Upper lobe of left lung (tissue), 4 donors: ENCODE measurements at regions not wholly inside any gene's neighbourhood (a gene's known extent, or its start where the extent isn't known, plus 50 kb on each side); places are given as distances from the start of the nearest gene placed in this dataset.

Experiments
- POLR2A ChIP-seq, 4 donors: fragments of 450-650 bp; IDR thresholded peaks; one replicate each; pipeline ENCODE4 v1.5.1; 2016 to 2017; ENCODE audit warnings: antibody characterized with exemption in 4 of 4, mild to moderate bottlenecking in 2 of 4
- POLR2AphosphoS5 ChIP-seq, 2 donors: sonication (generic); formaldehyde crosslinking; IDR thresholded peaks; one replicate each; pipeline ENCODE4 v1.5.1; 2017; ENCODE audit warnings: antibody characterized with exemption in 2 of 2
- TF ChIP-seq, protein P1 (sequence below), 6 experiments: fragments of 450-650 bp in 4 of 6; fragments of 200-600 bp in 2 of 6; sonication (generic) in 2 of 6; IDR thresholded peaks; one replicate each; pipeline ENCODE4 v1.5.1; 2016 to 2019; ENCODE audit warnings: antibody characterized with exemption in 6 of 6

DNA sequence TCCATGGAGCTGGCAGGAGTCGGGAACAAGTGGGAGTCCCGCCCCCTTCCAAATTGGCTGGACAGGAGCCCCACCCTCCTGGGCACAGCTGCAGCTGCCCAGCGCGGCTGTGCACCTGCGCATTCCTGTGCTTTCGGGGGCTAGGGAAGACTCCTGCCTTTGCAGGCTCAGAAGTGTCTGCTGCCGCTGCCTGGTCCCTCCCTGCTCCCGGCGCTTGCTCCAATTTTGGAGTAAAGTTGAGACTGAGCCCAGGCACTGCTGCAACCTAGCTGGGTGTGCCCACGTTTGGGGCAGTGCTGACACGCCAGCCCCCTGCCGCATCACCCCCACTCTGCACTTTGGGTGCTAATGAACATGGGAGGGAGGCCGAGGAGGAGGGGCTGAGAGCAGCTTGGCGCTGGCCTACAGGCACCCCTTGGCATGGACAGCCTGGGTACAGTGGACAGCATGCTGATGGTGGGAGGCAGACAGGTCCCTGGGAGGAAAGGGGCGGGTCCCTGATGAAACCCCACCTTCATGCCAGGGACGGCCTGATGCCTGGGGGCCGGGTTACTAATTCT lies 399.2 kb upstream of the CNTN4 start:
- TF ChIP-seq, protein P1, sequence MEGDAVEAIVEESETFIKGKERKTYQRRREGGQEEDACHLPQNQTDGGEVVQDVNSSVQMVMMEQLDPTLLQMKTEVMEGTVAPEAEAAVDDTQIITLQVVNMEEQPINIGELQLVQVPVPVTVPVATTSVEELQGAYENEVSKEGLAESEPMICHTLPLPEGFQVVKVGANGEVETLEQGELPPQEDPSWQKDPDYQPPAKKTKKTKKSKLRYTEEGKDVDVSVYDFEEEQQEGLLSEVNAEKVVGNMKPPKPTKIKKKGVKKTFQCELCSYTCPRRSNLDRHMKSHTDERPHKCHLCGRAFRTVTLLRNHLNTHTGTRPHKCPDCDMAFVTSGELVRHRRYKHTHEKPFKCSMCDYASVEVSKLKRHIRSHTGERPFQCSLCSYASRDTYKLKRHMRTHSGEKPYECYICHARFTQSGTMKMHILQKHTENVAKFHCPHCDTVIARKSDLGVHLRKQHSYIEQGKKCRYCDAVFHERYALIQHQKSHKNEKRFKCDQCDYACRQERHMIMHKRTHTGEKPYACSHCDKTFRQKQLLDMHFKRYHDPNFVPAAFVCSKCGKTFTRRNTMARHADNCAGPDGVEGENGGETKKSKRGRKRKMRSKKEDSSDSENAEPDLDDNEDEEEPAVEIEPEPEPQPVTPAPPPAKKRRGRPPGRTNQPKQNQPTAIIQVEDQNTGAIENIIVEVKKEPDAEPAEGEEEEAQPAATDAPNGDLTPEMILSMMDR (IDR thresholded peaks at IDR 0.05), result no peak
- no peak for TF ChIP-seq POLR2AphosphoS5 (IDR thresholded peaks at IDR 0.05)
- TF ChIP-seq POLR2A (IDR thresholded peaks at IDR 0.05), result no peak
